ENCODE measurements at regions not wholly inside any gene's neighbourhood (a gene's known extent, or its start where the extent isn't known, plus 50 kb on each side); places are given as distances from the start of the nearest gene placed in this dataset.

GRCh38 chr4:178412455-178412854 is 970.2 kb upstream of the AGA start:
- no peak for DNase-seq (ENCODE audit: low read depth)

GRCh38 chr4:178414042-178414441 is 971.8 kb upstream of the AGA start:
- no peak for DNase-seq (ENCODE audit: low read depth)

GRCh38 chr4:178414881-178415446 is 972.7 kb upstream of the AGA start:
- no peak for DNase-seq (ENCODE audit: low read depth)

GRCh38 chr4:178415925-178416324 is 973.7 kb upstream of the AGA start:
- DNase-seq (ENCODE audit: low read depth): no peak

- no peak for DNase-seq (ENCODE audit: low read depth)
Measured at GRCh38 chr4:178423366-178423765, 981.1 kb upstream of the AGA start.

GRCh38 chr4:178426871-178427270 is 984.6 kb upstream of the AGA start:
- DNase-seq (ENCODE audit: low read depth): no peak

- DNase-seq (ENCODE audit: low read depth): no peak
Measured at GRCh38 chr4:178427663-178428062, 985.4 kb upstream of the AGA start.

GRCh38 chr4:178448372-178449035 is 1006.3 kb upstream of the AGA start:
- DNase-seq (ENCODE audit: low read depth): no peak

- DNase-seq (ENCODE audit: low read depth): no peak
Measured at GRCh38 chr4:178450614-178451013, 1008.4 kb upstream of the AGA start.

GRCh38 chr4:178453057-178453456 is 1010.8 kb upstream of the AGA start:
- DNase-seq (ENCODE audit: low read depth): no peak

GRCh38 chr4:178457286-178457685 is 1015.0 kb upstream of the AGA start:
- DNase-seq (ENCODE audit: low read depth): no peak

GRCh38 chr4:178462710-178463109 is 1020.5 kb upstream of the AGA start:
- no peak for DNase-seq (ENCODE audit: low read depth)

- DNase-seq (ENCODE audit: low read depth): no peak
Measured at GRCh38 chr4:178463747-178464146, 1021.5 kb upstream of the AGA start.

- DNase-seq (ENCODE audit: low read depth): no peak
Measured at GRCh38 chr4:178470996-178471784, 1029.0 kb upstream of the AGA start.

- no peak for DNase-seq (ENCODE audit: low read depth)
Measured at GRCh38 chr4:178471994-178472393, 1029.8 kb upstream of the AGA start.

- DNase-seq (ENCODE audit: low read depth): no peak
Measured at GRCh38 chr4:178480105-178480504, 1037.9 kb upstream of the AGA start.

- no peak for DNase-seq (ENCODE audit: low read depth)
Measured at GRCh38 chr4:178480881-178481280, 1038.6 kb upstream of the AGA start.

- no peak for DNase-seq (ENCODE audit: low read depth)
Measured at GRCh38 chr4:178481564-178481963, 1039.3 kb upstream of the AGA start.

- DNase-seq (ENCODE audit: low read depth): no peak
Measured at GRCh38 chr4:178523038-178523437, 1080.8 kb upstream of the AGA start.

GRCh38 chr4:178535939-178536579 is 1093.8 kb upstream of the AGA start:
- no peak for DNase-seq (ENCODE audit: low read depth)

GRCh38 chr4:178553201-178553600 is 1111.0 kb upstream of the AGA start:
- DNase-seq (ENCODE audit: low read depth): no peak

GRCh38 chr4:178554352-178554751 is 1112.1 kb upstream of the AGA start:
- no peak for DNase-seq (ENCODE audit: low read depth)

GRCh38 chr4:178556796-178557195 is 1114.6 kb upstream of the AGA start:
- DNase-seq (ENCODE audit: low read depth): no peak

Measured in activated T-helper 1 cell treated with Interleukin-2 at 50 U/mL for 16 hours (primary cell).